Ascending aorta (tissue), 2 donors: ENCODE measurements at regions not wholly inside any gene's neighbourhood (a gene's known extent, or its start where the extent isn't known, plus 50 kb on each side); places are given as distances from the start of the nearest gene placed in this dataset.
A peak's percentile ranks its signal among the peaks of the same experiment; 100 is the strongest.

ENCODE experiments used
- DNase-seq, 2 donors: peaks; one replicate each; pipeline ENCODE4 v3.0.0-alpha.2; 2019; ENCODE audit warnings: low spot score in 2 of 2
- H3K27ac ChIP-seq, 2 donors: fragments of 200-600 bp; sonication (generic); one replicate each; pipeline ENCODE4 v1.5.1; 2016 to 2017; ENCODE audit warnings: mild to moderate bottlenecking in 1 of 2
- H3K27me3 ChIP-seq: fragments of 200-600 bp; sonication (generic); one replicate; pipeline ENCODE4 v1.5.1; 2017
- H3K36me3 ChIP-seq, 2 donors: fragments of 200-600 bp; sonication (generic); one replicate each; pipeline ENCODE4 v1.5.1; 2016
- H3K4me1 ChIP-seq, 2 donors: fragments of 200-600 bp; sonication (generic); one replicate each; pipeline ENCODE4 v1.5.1; 2016 to 2017; ENCODE audit warnings: mild to moderate bottlenecking in 1 of 2
- H3K4me3 ChIP-seq, 2 donors: fragments of 200-600 bp; sonication (generic); one replicate each; pipeline ENCODE4 v1.5.1; 2016 to 2017; ENCODE audit warnings: mild to moderate bottlenecking in 1 of 2
- H3K9me3 ChIP-seq, 2 donors: fragments of 200-600 bp; sonication (generic); one replicate each; pipeline ENCODE4 v1.5.1; 2016
- intact Hi-C: fragments of 100-400 bp; cut with DNase I; formaldehyde crosslinking; loops from one replicate; pipeline ENCODE4 v1.15.1; 2023
- TF ChIP-seq, protein P1 (sequence below), 3 experiments: fragments of 200-600 bp in 2 of 3; fragments of 450-650 bp in 1 of 3; sonication (generic) in 2 of 3; IDR thresholded peaks; one replicate each; pipeline ENCODE4 v1.5.1; 2016 to 2019; ENCODE audit warnings: antibody characterized with exemption in 3 of 3, mild to moderate bottlenecking in 1 of 3, moderate library complexity in 1 of 3

- no peak for DNase-seq
- H3K36me3 ChIP-seq = no peaks in the 10 kb centered on the region
- intact Hi-C loops = no loop called here
- H3K4me1 ChIP-seq = peaks cover 0 to 4% of the 10 kb centered on the region in 2 donors
- no peaks in the 10 kb centered on the region for H3K27me3 ChIP-seq
- H3K4me3 ChIP-seq = peak overlapping the region in 1 of 2 donors; percentile 14
- no peaks in the 10 kb centered on the region for H3K9me3 ChIP-seq
- H3K27ac ChIP-seq = no peak overlapping the region
- TF ChIP-seq, protein P1, sequence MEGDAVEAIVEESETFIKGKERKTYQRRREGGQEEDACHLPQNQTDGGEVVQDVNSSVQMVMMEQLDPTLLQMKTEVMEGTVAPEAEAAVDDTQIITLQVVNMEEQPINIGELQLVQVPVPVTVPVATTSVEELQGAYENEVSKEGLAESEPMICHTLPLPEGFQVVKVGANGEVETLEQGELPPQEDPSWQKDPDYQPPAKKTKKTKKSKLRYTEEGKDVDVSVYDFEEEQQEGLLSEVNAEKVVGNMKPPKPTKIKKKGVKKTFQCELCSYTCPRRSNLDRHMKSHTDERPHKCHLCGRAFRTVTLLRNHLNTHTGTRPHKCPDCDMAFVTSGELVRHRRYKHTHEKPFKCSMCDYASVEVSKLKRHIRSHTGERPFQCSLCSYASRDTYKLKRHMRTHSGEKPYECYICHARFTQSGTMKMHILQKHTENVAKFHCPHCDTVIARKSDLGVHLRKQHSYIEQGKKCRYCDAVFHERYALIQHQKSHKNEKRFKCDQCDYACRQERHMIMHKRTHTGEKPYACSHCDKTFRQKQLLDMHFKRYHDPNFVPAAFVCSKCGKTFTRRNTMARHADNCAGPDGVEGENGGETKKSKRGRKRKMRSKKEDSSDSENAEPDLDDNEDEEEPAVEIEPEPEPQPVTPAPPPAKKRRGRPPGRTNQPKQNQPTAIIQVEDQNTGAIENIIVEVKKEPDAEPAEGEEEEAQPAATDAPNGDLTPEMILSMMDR (IDR thresholded peaks at IDR 0.05) = no peak
These were observed 126.9 kb upstream of the KLF6 start for GRCh38 chr10:3911713-3912442.

DNA sequence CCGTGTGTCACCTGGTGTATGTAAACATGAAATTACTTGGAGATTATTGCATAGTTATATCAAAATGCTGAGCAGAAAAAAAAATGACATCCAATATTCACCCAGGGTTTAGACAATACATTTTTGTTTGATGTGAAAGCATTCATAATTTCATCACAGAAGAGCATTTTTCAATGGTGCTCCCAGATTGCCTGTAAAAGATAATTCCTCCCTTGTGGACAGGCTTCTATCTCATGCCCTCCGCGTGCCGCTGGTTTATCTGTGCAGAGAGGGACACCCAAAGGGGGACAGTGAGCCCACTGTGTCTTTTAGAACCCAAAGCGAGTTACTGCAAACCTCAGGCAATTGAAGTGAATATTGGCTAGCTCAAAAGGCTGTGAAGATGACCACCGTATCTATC is 126.2 kb upstream of the KLF6 start:
- H3K4me1 ChIP-seq = peaks cover 0 to 4% of the 10 kb centered on the region in 2 donors
- no peaks in the 10 kb centered on the region for H3K9me3 ChIP-seq
- no peak for DNase-seq
- no peaks in the 10 kb centered on the region for H3K27me3 ChIP-seq
- no peak overlapping the region for H3K4me3 ChIP-seq
- H3K36me3 ChIP-seq = no peaks in the 10 kb centered on the region
- TF ChIP-seq, protein P1 (IDR thresholded peaks at IDR 0.05) = no peak
- H3K27ac ChIP-seq = no peak overlapping the region
- intact Hi-C loops = no loop called here

- no peaks in the 10 kb centered on the region for H3K9me3 ChIP-seq
- intact Hi-C loops = no loop called here
- H3K27ac ChIP-seq = no peak overlapping the region
- no peak overlapping the region for H3K4me3 ChIP-seq
- no peaks in the 10 kb centered on the region for H3K36me3 ChIP-seq
- H3K4me1 ChIP-seq = peaks cover 0 to 4% of the 10 kb centered on the region in 2 donors
- H3K27me3 ChIP-seq = no peaks in the 10 kb centered on the region
- no peak for DNase-seq
- TF ChIP-seq, protein P1 (IDR thresholded peaks at IDR 0.05) = no peak
These were observed 124.3 kb upstream of the KLF6 start for GRCh38 chr10:3909339-3909738.

- intact Hi-C loops = no loop called here
- Histone ChIP-seq H3K27me3 (no peaks in the 10 kb centered on the region), H3K4me3 (no peak overlapping the region), H3K27ac (no peak overlapping the region), H3K36me3 (no peaks in the 10 kb centered on the region), H3K4me1 (peaks cover 0 to 4% of the 10 kb centered on the region in 2 donors), H3K9me3 (no peaks in the 10 kb centered on the region)
- TF ChIP-seq, protein P1 (IDR thresholded peaks at IDR 0.05) = no peak
- DNase-seq = no peak
These were observed 123.2 kb upstream of the KLF6 start for GRCh38 chr10:3908183-3908582.

DNA sequence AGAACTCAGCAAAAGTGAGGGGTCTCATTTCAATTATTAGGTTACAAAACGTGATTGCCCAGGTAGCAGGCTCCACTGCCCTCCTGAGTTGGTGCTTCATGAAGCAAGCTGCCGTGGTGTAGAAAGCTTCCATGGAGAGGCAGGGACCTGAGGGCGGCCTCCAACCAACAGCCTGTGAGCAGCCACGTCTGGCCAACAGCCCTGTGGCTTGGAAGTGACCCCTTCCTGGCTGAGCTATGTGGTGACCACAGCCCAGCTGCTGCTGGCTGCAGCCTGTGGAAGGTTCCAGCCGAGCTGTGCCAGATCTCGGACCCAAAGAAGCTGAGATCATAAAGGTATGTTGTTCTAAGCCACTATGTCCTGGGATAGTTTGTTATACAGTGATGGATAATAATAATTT is 122.5 kb upstream of the KLF6 start:
- peaks cover 0 to 7% of the 10 kb centered on the region in 2 donors for H3K4me1 ChIP-seq
- no peak overlapping the region for H3K27ac ChIP-seq
- intact Hi-C loops = no loop called here
- H3K27me3 ChIP-seq = no peaks in the 10 kb centered on the region
- no peak for DNase-seq
- no peaks in the 10 kb centered on the region for H3K36me3 ChIP-seq
- TF ChIP-seq, protein P1 (IDR thresholded peaks at IDR 0.05) = no peak
- no peaks in the 10 kb centered on the region for H3K9me3 ChIP-seq
- no peak overlapping the region for H3K4me3 ChIP-seq
